Amniotic stem cell (primary cell): ENCODE measurements at regions not wholly inside any gene's neighbourhood (a gene's known extent, or its start where the extent isn't known, plus 50 kb on each side); places are given as distances from the start of the nearest gene placed in this dataset.
"Not testable (repeated sequence)": the region's sequence is repeated elsewhere in the genome, so short reads cannot be mapped to it uniquely, and the experiment has no call there.

ENCODE experiments used
- DNase-seq: peaks from one replicate; lab custom pipeline; 2025; lab: John Stamatoyannopoulos, UW

DNA sequence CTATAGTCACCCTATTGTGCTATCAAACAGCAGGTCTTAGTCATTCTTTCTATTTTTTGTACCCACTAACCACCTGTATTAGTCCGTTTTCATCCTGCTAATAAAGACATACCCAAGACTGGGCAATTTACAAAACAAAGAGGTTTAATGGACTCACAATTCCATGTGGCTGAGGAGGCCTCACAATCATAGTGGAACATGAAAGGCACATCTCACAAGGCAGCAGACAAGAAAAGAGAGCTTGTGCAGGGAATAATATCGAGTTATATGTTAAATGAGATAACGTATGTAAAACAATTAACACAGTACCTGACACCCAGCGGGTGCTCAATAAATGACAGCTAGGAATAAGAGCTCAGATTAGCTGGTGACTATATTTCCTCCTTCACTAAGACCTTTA lies 88.1 kb upstream of the WDR44 start:
- DNase-seq = no peak

DNA sequence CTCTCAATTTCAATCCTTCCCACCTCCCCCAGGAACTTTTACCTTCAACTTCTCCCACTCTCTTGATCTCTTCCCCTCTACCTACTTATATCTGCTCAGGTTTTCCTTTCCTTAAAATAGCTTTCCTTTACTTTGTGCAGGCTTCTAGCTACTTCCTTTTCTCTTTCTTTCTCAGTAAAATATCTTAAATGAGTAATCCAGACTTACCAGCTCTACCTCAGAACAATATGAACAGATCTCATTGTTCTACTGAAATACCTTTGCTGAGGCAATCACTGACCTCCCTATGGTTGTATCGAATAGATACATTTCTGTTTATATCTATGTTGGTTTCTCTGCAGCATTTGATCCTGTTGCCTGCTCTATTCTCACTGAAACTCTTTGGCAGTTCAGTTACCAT lies 86.7 kb upstream of the WDR44 start:
- no peak for DNase-seq

DNA sequence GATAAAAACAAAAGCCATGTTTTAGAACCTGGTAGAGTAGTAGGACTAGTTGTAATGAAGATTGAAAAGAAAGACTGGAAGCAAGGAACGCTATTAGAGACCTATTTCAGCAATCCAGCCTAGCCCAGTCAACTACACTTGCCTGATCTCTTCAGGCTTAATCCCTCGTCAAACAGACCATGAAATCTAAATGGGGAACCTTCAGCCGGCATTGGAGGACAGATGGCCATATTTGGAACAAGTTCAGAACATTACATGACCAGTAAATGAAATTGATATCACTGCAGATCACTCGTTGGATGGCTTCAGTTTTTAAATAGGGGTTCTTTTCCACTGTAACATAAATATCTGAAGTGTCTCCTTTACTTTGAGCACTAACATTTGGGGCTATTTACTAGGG lies 84.8 kb upstream of the WDR44 start:
- no peak for DNase-seq

GRCh38 chrX:118271775-118272174 lies 74.1 kb upstream of the WDR44 start:
- no peak for DNase-seq

GRCh38 chrX:118272242-118272641 lies 73.7 kb upstream of the WDR44 start:
- no peak for DNase-seq

GRCh38 chrX:118286066-118286762 lies 59.7 kb upstream of the WDR44 start:
- DNase-seq = no peak

DNA sequence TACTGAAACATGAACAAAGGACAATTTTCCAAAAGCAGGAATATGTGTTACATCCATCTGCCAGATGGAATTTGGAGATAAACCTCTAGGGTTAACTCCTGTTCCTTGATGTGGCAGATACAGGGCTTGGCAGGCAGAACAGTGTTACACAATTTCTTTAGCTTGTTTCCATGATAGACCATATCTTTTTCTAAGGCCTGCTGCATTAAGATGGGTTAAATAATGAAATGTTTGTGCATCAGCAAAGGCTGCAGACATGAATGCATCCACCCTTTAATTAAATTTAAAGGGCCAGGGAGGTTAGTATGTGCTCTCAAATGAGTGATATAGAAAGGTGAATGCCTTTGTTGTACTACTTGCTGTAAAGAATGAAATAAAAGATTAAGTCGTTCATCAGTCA lies 50.1 kb upstream of the WDR44 start:
- not testable (repeated sequence) for DNase-seq
